HG02852 (cell line): ENCODE measurements at regions not wholly inside any gene's neighbourhood (a gene's known extent, or its start where the extent isn't known, plus 50 kb on each side); places are given as distances from the start of the nearest gene placed in this dataset.

ENCODE experiments used
- ATAC-seq: cut with Tn5 transposase; IDR thresholded peaks from one replicate; pipeline ENCODE4 v1.9.1; 2021; ENCODE audit warnings: mild to moderate bottlenecking, moderate library complexity; ENCODE audit not compliant: unreplicated experiment

GRCh38 chr4:125679989-125680388 lies 365.2 kb downstream of the FAT4 start:
- no peak for ATAC-seq

- no peak for ATAC-seq
Measured at GRCh38 chr4:125681240-125681639, 366.5 kb downstream of the FAT4 start.

GRCh38 chr4:125682730-125683129 lies 368.0 kb downstream of the FAT4 start:
- ATAC-seq, result no peak

GRCh38 chr4:125688841-125689240 lies 374.1 kb downstream of the FAT4 start:
- no peak for ATAC-seq

GRCh38 chr4:125689805-125690204 lies 375.1 kb downstream of the FAT4 start:
- no peak for ATAC-seq

GRCh38 chr4:125693228-125693627 lies 378.5 kb downstream of the FAT4 start:
- no peak for ATAC-seq

GRCh38 chr4:125702406-125702805 lies 387.7 kb downstream of the FAT4 start:
- ATAC-seq, result no peak

- no peak for ATAC-seq
Measured at GRCh38 chr4:125703443-125703842, 388.7 kb downstream of the FAT4 start.

GRCh38 chr4:125704726-125705125 lies 390.0 kb downstream of the FAT4 start:
- no peak for ATAC-seq

GRCh38 chr4:125705681-125706080 lies 390.9 kb downstream of the FAT4 start:
- no peak for ATAC-seq

- no peak for ATAC-seq
Measured at GRCh38 chr4:125707397-125707796, 392.6 kb downstream of the FAT4 start.

- ATAC-seq, result no peak
Measured at GRCh38 chr4:125710766-125711165, 396.0 kb downstream of the FAT4 start.

GRCh38 chr4:125714049-125714448 lies 399.3 kb downstream of the FAT4 start:
- ATAC-seq, result no peak

GRCh38 chr4:125714845-125715244 lies 400.1 kb downstream of the FAT4 start:
- ATAC-seq, result no peak

GRCh38 chr4:125719987-125720386 lies 405.2 kb downstream of the FAT4 start:
- no peak for ATAC-seq

- no peak for ATAC-seq
Measured at GRCh38 chr4:125722009-125722408, 407.3 kb downstream of the FAT4 start.

GRCh38 chr4:125725957-125726525 lies 411.3 kb downstream of the FAT4 start:
- ATAC-seq, result no peak

GRCh38 chr4:125727931-125728330 lies 413.2 kb downstream of the FAT4 start:
- no peak for ATAC-seq

GRCh38 chr4:125728568-125728967 lies 413.8 kb downstream of the FAT4 start:
- no peak for ATAC-seq

- ATAC-seq, result no peak
Measured at GRCh38 chr4:125729171-125729570, 414.4 kb downstream of the FAT4 start.

- no peak for ATAC-seq
Measured at GRCh38 chr4:125732632-125733031, 417.9 kb downstream of the FAT4 start.

- no peak for ATAC-seq
Measured at GRCh38 chr4:125734504-125734903, 419.7 kb downstream of the FAT4 start.

GRCh38 chr4:125735102-125735501 lies 420.3 kb downstream of the FAT4 start:
- no peak for ATAC-seq
